Endothelial cell of umbilical vein (primary cell): ENCODE measurements at regions not wholly inside any gene's neighbourhood (a gene's known extent, or its start where the extent isn't known, plus 50 kb on each side); places are given as distances from the start of the nearest gene placed in this dataset.

Source experiments
- BruUV-seq: library from RNA; stranded (reverse); fragments of 400-500 nt; replicated peaks from 2 replicates; lab custom pipeline; 2021; lab: Mats Ljungman, UMichigan
- CTCF ChIA-PET: fragments of 300-600, 350-600 bp; sonication (Branson Sonifier 250); formaldehyde crosslinking; loops from one replicate; lab custom pipeline; 2021; ENCODE audit warnings: antibody characterized with exemption, inconsistent platforms; lab: Charles Lee
- POLR2A ChIA-PET: fragments of 300-600, 350-600 bp; sonication (Branson Sonifier 250); formaldehyde crosslinking; loops from one replicate; lab custom pipeline; 2021; ENCODE audit warnings: antibody characterized with exemption, inconsistent platforms; lab: Charles Lee
- DNase-seq: peaks from one replicate; pipeline ENCODE4 v3.0.0-alpha.2; 2011; ENCODE audit warnings: low read depth, low spot score
- FAIRE-seq: peaks from 2 replicates; lab custom pipeline; 2011; peaks lifted over from hg19 to GRCh38; lab: Jason Lieb, UNC
- H2AFZ ChIP-seq: 2 replicates; pipeline ENCODE4 v1.6.0; 2012; ENCODE audit warnings: low read depth, low read length, control low read depth, inconsistent platforms
- H3K27ac ChIP-seq: 2 replicates; pipeline ENCODE4 v1.5.1; 2011; ENCODE audit warnings: low read depth, mild to moderate bottlenecking, control low read depth, low read length, moderate library complexity; ENCODE audit not compliant: insufficient read depth
- H3K27me3 ChIP-seq, 2 experiments: 2 replicates each; pipeline versions ENCODE4 v1.6.0 to v1.6.1; 2011; ENCODE audit warnings: low read length in 2 of 2, mixed read lengths in 1 of 2; ENCODE audit not compliant: control insufficient read depth in 2 of 2, insufficient read depth in 2 of 2
- H3K36me3 ChIP-seq, 2 experiments: 2 replicates in 1 of 2; 3 replicates in 1 of 2; pipeline ENCODE4 v1.5.1; 2011; ENCODE audit warnings: low read length in 2 of 2, mild to moderate bottlenecking in 1 of 2, moderate library complexity in 1 of 2; ENCODE audit not compliant: control insufficient read depth in 2 of 2, insufficient read depth in 2 of 2; ENCODE audit errors: extremely low read depth in 1 of 2
- H3K4me1 ChIP-seq: 3 replicates; pipeline ENCODE4 v1.5.1; 2011; ENCODE audit warnings: mild to moderate bottlenecking, low read length; ENCODE audit not compliant: control insufficient read depth, insufficient read depth; ENCODE audit errors: extremely low read depth
- H3K4me2 ChIP-seq: 2 replicates; pipeline ENCODE4 v1.6.1; 2011; ENCODE audit warnings: low read length, control low read depth, mixed read lengths; ENCODE audit not compliant: insufficient read depth
- H3K4me3 ChIP-seq, 3 experiments: fragments of 200-600 bp in 1 of 3; sonication (generic), shearing (Covaris generic) in 1 of 3; replicated peaks in 1 of 3; 2 replicates each; pipeline ENCODE4 v1.5.1; 2011 to 2016; ENCODE audit warnings: control low read depth in 3 of 3, low read length in 3 of 3, mild to moderate bottlenecking in 2 of 3, inconsistent platforms in 1 of 3, low read depth in 1 of 3, moderate library complexity in 1 of 3; ENCODE audit not compliant: insufficient read depth in 1 of 3
- H3K79me2 ChIP-seq: 2 replicates; pipeline ENCODE4 v1.6.0; 2012; ENCODE audit warnings: low read length, inconsistent platforms; ENCODE audit not compliant: control insufficient read depth, insufficient read depth
- H3K9ac ChIP-seq: replicated peaks from 2 replicates; pipeline ENCODE3; 2011; ENCODE audit warnings: low read length, control low read depth; ENCODE audit not compliant: insufficient read depth; ENCODE audit errors: extremely low read depth
- H3K9me1 ChIP-seq: replicated peaks from 3 replicates; pipeline ENCODE4 v1.6.0; 2011; ENCODE audit warnings: mild to moderate bottlenecking, low read length; ENCODE audit not compliant: control insufficient read depth, insufficient read depth; ENCODE audit errors: extremely low read depth
- H3K9me3 ChIP-seq: replicated peaks from 2 replicates; pipeline ENCODE4 v1.5.1; 2012; ENCODE audit warnings: low read length, inconsistent platforms; ENCODE audit not compliant: control insufficient read depth, insufficient read depth
- H4K20me1 ChIP-seq: replicated peaks from 2 replicates; pipeline ENCODE3; 2011; ENCODE audit warnings: mild to moderate bottlenecking, low read length; ENCODE audit not compliant: control insufficient read depth, insufficient read depth; ENCODE audit errors: extremely low read depth
- EZH2 ChIP-seq: IDR thresholded peaks from 2 replicates; pipeline ENCODE4 v1.6.1; 2012; ENCODE audit warnings: borderline replicate concordance, low read depth, mild to moderate bottlenecking, moderate library complexity, low read length, inconsistent platforms; ENCODE audit not compliant: severe bottlenecking
- FOS ChIP-seq: IDR thresholded peaks from 2 replicates; pipeline ENCODE4 v1.6.1; 2011; ENCODE audit warnings: mild to moderate bottlenecking, low read length, moderate library complexity, borderline replicate concordance; ENCODE audit not compliant: insufficient read depth
- GATA2 ChIP-seq: IDR thresholded peaks from 2 replicates; pipeline ENCODE4 v1.7.0; 2011; ENCODE audit warnings: low read depth, mild to moderate bottlenecking, moderate library complexity, mixed read lengths, low read length; ENCODE audit not compliant: insufficient read length, insufficient read depth
- JUN ChIP-seq: IDR thresholded peaks from 2 replicates; pipeline ENCODE4 v1.6.1; 2011; ENCODE audit warnings: borderline replicate concordance, low read depth; ENCODE audit not compliant: insufficient read length, insufficient read depth
- MYC ChIP-seq: IDR thresholded peaks from one replicate; pipeline ENCODE4 v1.6.1; 2011; ENCODE audit warnings: mild to moderate bottlenecking, low read depth, low read length
- POLR2A ChIP-seq: IDR thresholded peaks from 2 replicates; pipeline ENCODE4 v1.6.1; 2012; ENCODE audit warnings: low read depth, mild to moderate bottlenecking, control low read depth, low read length
- POLR2AphosphoS5 ChIP-seq: IDR thresholded peaks from 2 replicates; pipeline ENCODE4 v1.6.1; 2012; ENCODE audit warnings: low read depth, mild to moderate bottlenecking, control low read depth, low read length, moderate library complexity; ENCODE audit not compliant: insufficient read depth
- dilution Hi-C: fragments of 300-500 bp; cut with MboI; formaldehyde crosslinking; loops from one replicate; pipeline ENCODE4 v1.15.0; 2019; ENCODE audit warnings: low sequenced_read_pairs; ENCODE audit not compliant: extremely low pct_ligation_motif_present
- intact Hi-C: fragments of 100-400 bp; cut with micrococcal nuclease; formaldehyde crosslinking; loops from one replicate; pipeline ENCODE4 v1.10.0; 2022
- TF ChIP-seq, protein P1 (sequence below), 2 donors: IDR thresholded peaks; 1 replicate in 1 of 2; 2 replicates in 1 of 2; pipeline ENCODE4 v1.5.1; 2011; ENCODE audit warnings: low read length in 2 of 2, mild to moderate bottlenecking in 2 of 2, moderate library complexity in 2 of 2, control low read depth in 1 of 2, inconsistent platforms in 1 of 2, low read depth in 1 of 2; ENCODE audit not compliant: insufficient read depth in 1 of 2; ENCODE audit errors: extremely low read depth in 1 of 2

DNA sequence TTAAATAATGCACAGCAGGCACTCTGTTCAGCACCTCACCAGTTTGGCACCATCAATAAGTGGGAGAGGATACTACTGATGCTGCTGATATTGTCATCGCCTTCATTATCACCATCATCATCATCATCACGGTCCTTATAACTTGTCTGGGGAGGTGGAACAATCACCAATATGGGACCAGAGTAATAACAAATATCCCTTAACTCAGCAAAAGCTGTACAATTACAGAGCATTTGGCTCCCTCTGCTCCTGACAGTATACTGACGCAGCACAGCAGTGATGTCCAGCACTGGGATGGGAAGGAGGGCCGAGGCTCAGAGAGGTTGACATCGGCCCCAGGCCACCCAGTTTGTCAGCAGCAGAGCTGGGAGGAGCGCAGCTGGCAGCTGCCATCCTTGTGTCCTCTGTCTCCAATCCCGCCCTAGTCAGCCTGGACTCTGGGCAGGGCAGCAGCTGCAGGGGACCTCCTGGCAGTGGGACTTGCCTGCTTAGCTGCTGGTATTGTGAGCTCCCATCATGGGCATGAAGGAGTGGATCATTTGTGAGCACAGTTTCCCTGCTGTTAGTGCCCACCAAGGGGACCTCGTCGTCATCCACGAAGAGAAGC lies 90.0 kb downstream of the DHCR7 start:
- Histone ChIP-seq H3K79me2 (no peaks in the 10 kb centered on the region), H3K4me2 (no peak overlapping the region), H3K9me3 (no peaks in the 10 kb centered on the region), H3K36me3 (no peaks in the 10 kb centered on the region), H3K4me3 (no peak overlapping the region), H3K4me1 (no peaks in the 10 kb centered on the region), H3K27ac (no peak overlapping the region), H3K27me3 (no peaks in the 10 kb centered on the region), H4K20me1 (no peaks in the 10 kb centered on the region), H3K9ac (no peak overlapping the region), H2AFZ (no peak overlapping the region), H3K9me1 (no peaks in the 10 kb centered on the region)
- FAIRE-seq (no peak), DNase-seq (no peak)
- BruUV-seq = no TSS peak
- dilution Hi-C loops (no loop called here), intact Hi-C loops (no loop called here)
- ChIA-PET CTCF (no interaction called here), POLR2A (no interaction called here)
- no peak for TF ChIP-seq POLR2A
- TF ChIP-seq MYC = no peak
- TF ChIP-seq, protein P1, sequence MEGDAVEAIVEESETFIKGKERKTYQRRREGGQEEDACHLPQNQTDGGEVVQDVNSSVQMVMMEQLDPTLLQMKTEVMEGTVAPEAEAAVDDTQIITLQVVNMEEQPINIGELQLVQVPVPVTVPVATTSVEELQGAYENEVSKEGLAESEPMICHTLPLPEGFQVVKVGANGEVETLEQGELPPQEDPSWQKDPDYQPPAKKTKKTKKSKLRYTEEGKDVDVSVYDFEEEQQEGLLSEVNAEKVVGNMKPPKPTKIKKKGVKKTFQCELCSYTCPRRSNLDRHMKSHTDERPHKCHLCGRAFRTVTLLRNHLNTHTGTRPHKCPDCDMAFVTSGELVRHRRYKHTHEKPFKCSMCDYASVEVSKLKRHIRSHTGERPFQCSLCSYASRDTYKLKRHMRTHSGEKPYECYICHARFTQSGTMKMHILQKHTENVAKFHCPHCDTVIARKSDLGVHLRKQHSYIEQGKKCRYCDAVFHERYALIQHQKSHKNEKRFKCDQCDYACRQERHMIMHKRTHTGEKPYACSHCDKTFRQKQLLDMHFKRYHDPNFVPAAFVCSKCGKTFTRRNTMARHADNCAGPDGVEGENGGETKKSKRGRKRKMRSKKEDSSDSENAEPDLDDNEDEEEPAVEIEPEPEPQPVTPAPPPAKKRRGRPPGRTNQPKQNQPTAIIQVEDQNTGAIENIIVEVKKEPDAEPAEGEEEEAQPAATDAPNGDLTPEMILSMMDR (IDR thresholded peaks at IDR 0.05; ENCODE audit: extremely low read depth in 1 of 2, insufficient read depth in 1 of 2, low read depth in 1 of 2, low read length in 2 of 2) = no peak
- TF ChIP-seq JUN = no peak
- no peak for TF ChIP-seq EZH2
- no peak for TF ChIP-seq POLR2AphosphoS5
- no peak for TF ChIP-seq FOS

- no peak for FAIRE-seq
- H3K27me3 ChIP-seq = no peaks in the 10 kb centered on the region
- POLR2A ChIA-PET = no interaction called here
- no peak overlapping the region for H3K27ac ChIP-seq
- H3K36me3 ChIP-seq = no peaks in the 10 kb centered on the region
- H3K79me2 ChIP-seq = no peaks in the 10 kb centered on the region
- intact Hi-C loops (no loop called here), dilution Hi-C loops (no loop called here)
- no peaks in the 10 kb centered on the region for H3K4me1 ChIP-seq
- H3K4me2 ChIP-seq = no peak overlapping the region
- CTCF ChIA-PET = no interaction called here
- no peak overlapping the region for H3K4me3 ChIP-seq
- H3K9ac ChIP-seq = no peak overlapping the region
- H2AFZ ChIP-seq = no peak overlapping the region
- no TSS peak for BruUV-seq
- H3K9me3 ChIP-seq = no peaks in the 10 kb centered on the region
- H4K20me1 ChIP-seq = no peaks in the 10 kb centered on the region
- H3K9me1 ChIP-seq = no peaks in the 10 kb centered on the region
- TF ChIP-seq MYC (no peak), GATA2 (no peak), POLR2A (no peak), POLR2AphosphoS5 (no peak), EZH2 (no peak), FOS (no peak)
- TF ChIP-seq, protein P1 (IDR thresholded peaks at IDR 0.05; ENCODE audit: extremely low read depth in 1 of 2, insufficient read depth in 1 of 2, low read depth in 1 of 2, low read length in 2 of 2) = no peak
- DNase-seq = no peak
Measured at GRCh38 chr11:71357414-71357813, 90.8 kb downstream of the DHCR7 start.
